A549 (cell line): ENCODE measurements at regions not wholly inside any gene's neighbourhood (a gene's known extent, or its start where the extent isn't known, plus 50 kb on each side); places are given as distances from the start of the nearest gene placed in this dataset.

Source experiments
- CEBPB ChIP-seq, 2 experiments: fragments of >200 bp in 1 of 2; sonication (Bioruptor Twin) in 1 of 2; formaldehyde crosslinking in 1 of 2; IDR thresholded peaks; 2 replicates each; pipeline ENCODE4 v1.6.1; 2012 to 2016
- CTCF ChIP-seq: fragments of >200 bp; sonication (Bioruptor Twin); formaldehyde crosslinking; IDR thresholded peaks from 3 replicates; pipeline ENCODE4 v1.5.1; 2016
- E2F6 ChIP-seq: IDR thresholded peaks from 2 replicates; pipeline ENCODE4 v1.6.1; 2012; ENCODE audit warnings: low read depth, borderline replicate concordance
- EP300 ChIP-seq, 2 experiments: fragments of >200 bp; sonication (Bioruptor Twin); formaldehyde crosslinking; IDR thresholded peaks; 2 replicates in 1 of 2; 3 replicates in 1 of 2; pipeline ENCODE4 v1.6.1; 2016 to 2017
- ESRRA ChIP-seq: fragments of 150-350 bp; IDR thresholded peaks from 2 replicates; pipeline ENCODE4 v1.6.1; 2014; ENCODE audit warnings: mild to moderate bottlenecking, low read length, borderline replicate concordance
- FOSL2 ChIP-seq, 2 experiments: fragments of 450-650 bp in 1 of 2; fragments of >200 bp in 1 of 2; sonication (Bioruptor Twin) in 1 of 2; formaldehyde crosslinking; IDR thresholded peaks; 2 replicates each; pipeline versions ENCODE4 v1.5.0 to v1.6.1; 2016 to 2020; ENCODE audit warnings: mild to moderate bottlenecking in 1 of 2, moderate library complexity in 1 of 2
- KDM5A ChIP-seq: fragments of 200-600 bp; sonication (generic); IDR thresholded peaks from 2 replicates; pipeline ENCODE4 v1.6.1; 2016; ENCODE audit warnings: antibody characterized with exemption, mild to moderate bottlenecking
- MAX ChIP-seq: IDR thresholded peaks from 2 replicates; pipeline ENCODE4 v1.6.1; 2012
- RARB ChIP-seq: fragments of 250-450 bp; sonication (Bioruptor Pico); IDR thresholded peaks from 2 replicates; pipeline ENCODE4 v1.8.0; 2021; ENCODE audit warnings: mild to moderate bottlenecking, moderate library complexity

GRCh38 chr15:62297933-62298332 lies 132.8 kb upstream of the C2CD4B start:
- TF ChIP-seq EP300 (IDR thresholded peaks at IDR 0.05) (no peak), MAX (no peak), CEBPB (IDR thresholded peaks at IDR 0.05) (no peak), CTCF (no peak), E2F6 (no peak), KDM5A (no peak), ESRRA (no peak), RARB (CRISPR knock-in tag) (no peak), FOSL2 (IDR thresholded peaks at IDR 0.05) (no peak), FOSL2 (CRISPR knock-in tag; IDR thresholded peaks at IDR 0.05) (no peak)
